ENCODE measurements at regions not wholly inside any gene's neighbourhood (a gene's known extent, or its start where the extent isn't known, plus 50 kb on each side); places are given as distances from the start of the nearest gene placed in this dataset.

- Histone ChIP-seq H3K4me1 (ENCODE audit: control insufficient read depth, extremely low read depth, insufficient read depth, low read length) (peaks cover 10% of the 10 kb centered on the region), H3K9ac (replicated peaks; ENCODE audit: extremely low read depth, insufficient read depth, low read length) (no peak overlapping the region), H3K9me3 (replicated peaks; ENCODE audit: control insufficient read depth, insufficient read depth, low read length) (no peaks in the 10 kb centered on the region), H3K79me2 (ENCODE audit: control insufficient read depth, insufficient read depth, low read length) (no peaks in the 10 kb centered on the region), H3K4me3 (replicated peaks in 1 of 3; ENCODE audit: insufficient read depth in 1 of 3, low read depth in 1 of 3, low read length in 3 of 3) (no peak overlapping the region), H2AFZ (ENCODE audit: low read depth, low read length) (no peak overlapping the region), H3K9me1 (replicated peaks; ENCODE audit: control insufficient read depth, extremely low read depth, insufficient read depth, low read length) (no peaks in the 10 kb centered on the region), H3K27me3 (ENCODE audit: control insufficient read depth in 2 of 2, insufficient read depth in 2 of 2, low read length in 2 of 2) (peaks cover 5 to 6% of the 10 kb centered on the region in 2 experiments), H3K27ac (ENCODE audit: insufficient read depth, low read depth, low read length) (no peak overlapping the region), H3K36me3 (ENCODE audit: control insufficient read depth in 2 of 2, extremely low read depth in 1 of 2, insufficient read depth in 2 of 2, low read length in 2 of 2) (no peaks in the 10 kb centered on the region), H3K4me2 (ENCODE audit: insufficient read depth, low read length) (no peak overlapping the region), H4K20me1 (replicated peaks; ENCODE audit: control insufficient read depth, extremely low read depth, insufficient read depth, low read length) (no peaks in the 10 kb centered on the region)
- no TSS peak for BruUV-seq (replicated peaks)
- dilution Hi-C loops (cut with MboI; ENCODE audit: extremely low pct_ligation_motif_present, low sequenced_read_pairs), result no loop called here
- POLR2A ChIA-PET, result no interaction called here
- DNase-seq (ENCODE audit: low read depth, low spot score) (no peak), FAIRE-seq (no peak)
- CTCF ChIA-PET, result interaction anchor here (1.3 to 5.8 kb wide), 5 partner anchors 227 to 576 kb away, joined by 4 to 107 read pairs (median 12); no protein-coding TSS in a partner anchor
- TF ChIP-seq JUN (IDR thresholded peaks at IDR 0.05; ENCODE audit: borderline replicate concordance, insufficient read depth, insufficient read length, low read depth) (no peak), GATA2 (IDR thresholded peaks at IDR 0.05; ENCODE audit: insufficient read depth, insufficient read length, low read depth, low read length) (no peak), POLR2AphosphoS5 (IDR thresholded peaks at IDR 0.05; ENCODE audit: insufficient read depth, low read depth, low read length) (no peak), MYC (IDR thresholded peaks at IDR 0.05; ENCODE audit: low read depth, low read length) (no peak), FOS (IDR thresholded peaks at IDR 0.05; ENCODE audit: borderline replicate concordance, insufficient read depth, low read length) (no peak), POLR2A (IDR thresholded peaks at IDR 0.05; ENCODE audit: low read depth, low read length) (no peak), EZH2 (IDR thresholded peaks at IDR 0.05; ENCODE audit: borderline replicate concordance, low read depth, low read length, severe bottlenecking) (no peak), CTCF (IDR thresholded peaks at IDR 0.05; ENCODE audit: extremely low read depth in 1 of 2, insufficient read depth in 1 of 2, low read depth in 1 of 2, low read length in 2 of 2) (no peak)
- TF ChIP-seq, protein P1, sequence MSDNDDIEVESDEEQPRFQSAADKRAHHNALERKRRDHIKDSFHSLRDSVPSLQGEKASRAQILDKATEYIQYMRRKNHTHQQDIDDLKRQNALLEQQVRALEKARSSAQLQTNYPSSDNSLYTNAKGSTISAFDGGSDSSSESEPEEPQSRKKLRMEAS (IDR thresholded peaks at IDR 0.05; ENCODE audit: insufficient read depth, insufficient read length), result no peak
- intact Hi-C loops (cut with micrococcal nuclease), result no loop called here
These were observed 98.2 kb upstream of the STK39 start for GRCh38 chr2:168345601-168346000.

Measured in endothelial cell of umbilical vein (primary cell).